SW480 (cell line): ENCODE measurements at regions not wholly inside any gene's neighbourhood (a gene's known extent, or its start where the extent isn't known, plus 50 kb on each side); places are given as distances from the start of the nearest gene placed in this dataset.

Experiments used
- DNase-seq: peaks from one replicate; pipeline ENCODE4 v3.0.0-alpha.2; 2016; ENCODE audit warnings: low spot score

DNA sequence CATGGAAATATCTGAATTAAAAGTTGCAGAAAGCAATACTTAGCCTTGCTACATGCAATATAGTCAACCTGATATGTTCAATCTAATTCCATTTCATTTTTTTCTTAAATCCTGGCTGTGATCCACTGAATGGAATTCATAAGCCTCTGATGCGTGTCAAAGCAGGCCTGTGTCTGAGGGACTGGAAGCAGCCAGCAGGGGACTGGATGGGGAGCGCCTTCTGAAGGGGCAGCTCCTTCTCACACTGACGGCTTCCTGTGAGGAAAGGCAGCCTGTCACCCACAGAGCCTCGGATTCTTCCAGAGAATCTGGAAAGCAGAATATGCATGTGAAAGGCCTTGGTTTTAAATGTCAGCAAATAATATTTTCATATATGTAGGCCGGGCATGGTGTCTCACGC is 73.5 kb downstream of the KCNF1 start:
- DNase-seq, result no peak

DNA sequence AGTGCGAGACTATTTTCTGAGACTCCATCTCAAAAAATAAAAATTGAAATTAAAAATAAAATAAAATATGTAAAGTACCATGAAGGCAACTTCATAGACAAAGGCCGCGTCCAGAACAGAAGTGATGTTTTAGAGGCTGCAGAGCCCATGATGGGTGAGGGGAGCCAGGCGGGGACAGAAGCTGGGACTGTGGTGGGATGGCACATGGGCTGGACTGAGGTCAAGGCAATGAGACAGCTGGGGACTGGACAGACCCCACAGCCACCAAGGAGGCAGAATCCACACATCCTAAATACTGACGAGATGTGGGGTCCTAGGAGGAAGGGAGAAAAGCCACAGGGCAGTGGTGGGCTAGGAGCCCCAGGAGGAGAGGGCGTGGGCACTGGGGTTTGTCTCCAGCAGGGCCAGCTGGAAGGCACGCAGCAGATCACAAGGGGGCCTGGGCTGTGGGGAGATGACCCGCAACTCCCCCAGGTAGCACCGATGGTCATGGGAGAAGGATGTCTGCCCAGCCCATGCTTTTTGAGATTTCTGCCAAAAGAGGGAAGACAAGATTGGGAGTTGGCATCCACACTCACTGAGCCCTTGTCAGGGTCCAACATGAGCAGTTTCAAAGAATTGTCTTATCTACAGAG is 74.3 kb downstream of the KCNF1 start:
- DNase-seq, result no peak

DNA sequence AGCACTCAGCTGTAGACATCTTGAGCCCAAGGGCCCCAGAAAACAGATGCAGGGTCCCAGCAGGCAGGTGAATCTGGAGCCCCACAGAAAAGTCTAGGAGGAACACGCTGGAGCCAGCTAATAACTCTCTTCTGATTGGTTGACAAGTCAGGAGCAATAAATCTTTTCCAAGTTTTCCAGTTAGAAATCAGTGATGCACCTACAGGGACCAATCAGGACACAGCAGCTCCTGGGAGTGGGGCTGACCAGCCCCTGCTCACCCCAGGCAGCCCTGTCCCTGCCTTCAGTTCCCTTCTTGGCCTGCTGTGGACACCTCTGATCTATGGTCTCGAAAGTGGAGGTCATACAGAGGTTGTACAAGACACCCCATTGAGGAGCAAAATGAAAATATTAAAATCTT is 75.7 kb downstream of the KCNF1 start:
- no peak for DNase-seq

DNA sequence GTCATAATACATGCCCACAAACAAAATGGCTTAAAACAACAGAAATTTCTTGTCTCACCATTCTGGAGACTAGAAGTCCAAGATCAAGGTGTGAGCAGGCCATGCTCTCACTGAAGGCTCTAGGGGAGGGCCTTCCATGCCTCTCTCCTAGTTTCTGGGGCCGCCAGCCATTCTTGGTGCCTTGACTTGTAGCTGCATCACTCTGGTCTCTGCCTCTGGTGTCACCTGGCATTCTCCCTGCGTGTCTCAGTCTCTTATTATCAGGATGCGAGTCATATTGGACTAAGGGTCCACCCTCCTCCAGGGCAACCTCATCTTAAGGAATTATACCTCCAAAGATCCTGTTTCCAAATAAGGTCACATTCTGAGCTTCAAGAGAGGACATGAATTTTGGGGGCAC is 76.1 kb downstream of the KCNF1 start:
- no peak for DNase-seq

DNA sequence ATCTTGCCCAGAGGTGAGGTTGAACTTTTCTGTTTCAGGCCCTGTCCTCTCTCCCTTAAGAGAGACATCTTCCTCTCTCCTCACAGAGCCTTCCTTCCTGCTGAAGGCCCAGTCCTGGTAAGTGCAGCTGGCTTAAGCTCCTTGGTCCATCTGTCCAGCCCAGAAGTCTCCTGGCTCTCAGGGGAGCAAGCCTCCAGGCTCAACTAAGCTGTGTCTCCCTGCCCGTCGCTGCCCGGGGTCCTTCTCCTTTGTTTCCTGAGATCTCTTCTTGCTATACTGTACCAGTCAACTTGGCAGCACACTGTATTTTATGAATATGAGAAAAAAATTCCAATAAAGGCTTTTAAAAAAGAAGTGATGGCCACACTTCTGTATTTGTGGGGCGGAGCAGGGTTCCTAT is 77.4 kb downstream of the KCNF1 start:
- DNase-seq, result no peak

DNA sequence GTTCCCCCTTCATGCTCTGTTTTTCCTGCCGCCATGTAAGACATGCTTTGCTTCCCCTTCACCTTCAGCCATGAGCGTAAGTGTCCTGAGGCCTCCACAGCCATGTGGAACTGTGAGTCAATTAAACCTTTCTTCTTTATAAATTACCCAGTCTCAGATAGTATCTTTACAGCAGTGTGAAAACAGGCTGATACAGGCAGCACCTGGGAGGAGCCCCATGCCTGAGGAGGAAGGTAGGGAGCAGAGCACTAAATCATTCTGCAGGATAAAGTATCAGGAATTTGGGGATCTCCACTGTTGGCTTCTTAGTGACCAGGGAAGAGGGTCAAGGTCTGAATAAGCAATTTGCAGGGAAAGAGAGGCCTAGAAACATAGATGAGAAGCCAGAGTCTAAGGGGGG is 78.0 kb downstream of the KCNF1 start:
- no peak for DNase-seq

DNA sequence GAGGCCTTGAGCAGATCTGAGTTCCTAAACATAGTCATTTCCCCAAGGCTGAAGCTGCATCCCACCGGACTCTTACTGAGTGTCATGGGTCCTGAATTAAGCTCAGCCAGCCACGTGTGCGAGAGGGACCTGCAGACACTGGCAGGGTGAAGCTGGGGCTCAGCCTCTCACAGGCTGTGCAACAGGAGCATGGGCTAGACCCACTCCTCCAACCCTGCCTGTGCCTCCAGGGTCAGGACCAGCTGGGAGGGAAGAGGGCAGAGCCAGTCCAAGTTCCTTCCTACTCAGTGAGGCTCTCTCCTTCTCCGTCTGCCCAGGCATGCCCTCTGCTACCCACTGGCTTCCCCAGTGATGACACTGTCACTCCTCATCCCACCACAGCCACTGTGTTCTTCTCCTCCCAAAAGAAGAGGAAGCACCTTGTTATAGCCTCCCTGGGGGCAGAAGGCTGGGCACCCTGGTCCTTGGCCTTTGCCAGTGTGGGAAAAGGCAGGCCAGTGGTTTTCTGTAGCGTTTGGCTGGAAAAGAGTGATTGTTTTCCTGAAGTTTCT is 78.9 kb downstream of the KCNF1 start:
- DNase-seq, result no peak

DNA sequence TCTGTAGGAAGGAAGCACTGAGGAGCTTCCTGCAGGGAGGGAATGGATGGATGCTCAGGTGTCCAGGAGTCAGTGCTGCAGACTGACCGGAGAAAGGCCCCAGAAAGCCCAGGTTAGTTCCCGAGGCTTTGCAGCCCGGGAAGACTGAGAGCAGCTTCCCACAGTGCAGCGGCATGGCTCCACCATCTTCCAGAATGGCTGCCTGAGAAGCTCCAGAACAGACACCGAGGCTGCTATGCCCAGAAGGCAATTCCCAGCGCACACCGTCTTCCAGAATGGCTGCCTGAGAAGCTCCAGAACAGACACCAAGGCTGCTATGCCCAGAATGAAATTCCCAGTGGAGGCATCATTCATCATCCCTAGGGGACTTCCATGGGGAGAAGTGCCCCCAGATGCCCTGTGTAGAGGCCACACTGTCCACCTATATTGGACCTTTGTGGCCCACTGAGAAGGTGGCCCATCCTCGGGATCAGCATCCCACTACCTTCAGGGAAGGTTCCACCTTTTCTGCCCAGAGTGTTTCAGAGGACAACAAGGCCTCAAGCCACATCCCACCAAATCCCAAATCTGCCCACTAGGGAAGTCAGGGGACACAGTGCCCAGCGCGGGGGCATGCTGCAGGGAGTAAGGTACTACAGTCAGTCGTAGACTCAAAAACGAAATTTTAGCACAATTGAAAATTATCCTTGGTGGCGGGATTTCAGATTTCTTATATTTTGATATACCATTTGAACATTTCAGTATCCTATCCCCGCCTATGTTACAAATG is 80.5 kb downstream of the KCNF1 start:
- no peak for DNase-seq

DNA sequence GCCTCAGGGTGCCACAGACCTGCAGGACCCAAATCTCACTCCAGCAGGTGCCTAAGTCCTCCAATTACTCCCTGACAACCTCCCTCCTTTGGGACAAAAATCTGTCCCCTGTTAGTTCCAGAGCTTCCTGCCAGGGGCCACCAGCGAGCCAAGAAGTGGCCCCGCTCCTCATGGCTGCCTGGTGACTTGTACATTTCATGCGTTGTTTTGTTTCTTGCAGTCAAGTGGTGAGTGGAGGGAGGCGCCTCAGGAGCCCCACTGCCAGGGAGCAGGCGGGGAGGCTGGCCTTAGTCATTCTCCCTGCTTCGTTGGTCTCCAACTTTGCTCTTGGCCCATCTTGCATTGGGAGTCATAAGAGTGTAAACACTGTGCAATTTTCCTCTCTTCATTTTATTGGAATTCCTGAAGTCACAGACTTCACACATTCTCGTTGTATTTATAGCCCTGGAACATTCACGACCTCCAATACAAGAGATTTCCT is 81.3 kb downstream of the KCNF1 start:
- DNase-seq, result no peak

DNA sequence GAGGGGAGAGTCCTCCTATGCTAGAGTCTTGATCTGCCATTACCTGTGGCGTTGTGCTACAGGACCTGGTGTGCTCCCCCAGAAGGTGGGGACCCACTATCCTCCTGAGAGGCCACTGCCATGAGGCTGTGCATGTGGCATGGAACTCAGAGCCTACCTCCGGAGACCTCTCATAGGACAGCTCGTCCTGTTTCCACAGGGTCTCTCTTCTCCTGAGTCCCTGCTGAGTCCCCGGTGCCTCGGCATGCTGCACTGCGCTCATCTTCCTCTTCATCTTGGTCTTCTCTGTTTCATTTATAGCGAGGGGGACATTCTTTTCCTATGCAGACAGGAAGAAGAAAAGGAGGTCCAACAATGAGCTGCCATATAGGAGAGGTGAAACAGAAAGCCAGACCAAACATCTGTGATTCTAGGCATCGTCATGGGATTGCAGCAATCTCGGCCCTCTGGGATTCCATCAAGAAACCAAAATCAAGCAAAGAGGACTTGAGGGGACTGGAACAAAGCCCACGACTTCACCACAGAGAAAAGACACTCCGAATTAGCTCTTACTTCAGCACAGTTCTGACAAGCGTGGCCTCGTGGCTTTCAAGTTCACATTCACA is 83.7 kb downstream of the KCNF1 start:
- no peak for DNase-seq

DNA sequence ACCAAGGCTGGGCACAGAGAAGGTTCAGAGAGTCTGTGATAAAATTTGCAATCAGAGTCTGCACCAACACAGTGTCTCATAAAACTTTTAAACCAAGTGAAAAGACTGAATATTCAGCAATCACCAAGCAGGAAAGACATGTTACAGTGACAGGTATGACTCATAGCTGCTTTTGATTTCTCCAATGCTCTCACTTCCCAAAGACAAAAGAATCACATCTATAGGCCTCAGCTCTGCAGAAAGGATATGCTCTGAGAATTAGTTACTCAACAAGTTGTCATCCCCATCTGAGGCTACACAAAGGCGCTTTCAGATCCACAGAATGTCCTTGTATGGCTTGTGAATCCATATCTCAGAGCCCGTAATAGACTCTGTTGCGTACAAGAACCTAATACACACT is 92.5 kb downstream of the KCNF1 start:
- DNase-seq, result peak; percentile 58

DNA sequence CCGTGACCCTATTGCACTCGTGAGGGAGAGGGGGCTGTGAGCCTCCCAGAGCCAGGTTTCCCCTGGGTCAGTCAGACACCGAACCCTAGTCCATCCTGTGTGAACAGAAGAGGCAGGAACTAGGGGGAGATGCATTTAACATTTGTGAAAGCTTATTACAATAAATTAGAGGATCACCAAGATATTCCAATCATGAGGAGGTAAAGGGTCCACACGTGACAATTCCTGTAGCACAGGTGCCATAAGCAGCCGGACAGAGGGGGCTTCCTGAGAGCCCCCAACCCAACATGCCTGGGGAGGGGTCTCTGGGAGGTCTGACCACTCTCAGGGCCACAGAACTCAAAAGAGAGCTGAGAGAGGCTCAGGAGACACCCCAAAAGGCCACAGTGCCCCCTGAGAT is 93.3 kb downstream of the KCNF1 start:
- no peak for DNase-seq

DNA sequence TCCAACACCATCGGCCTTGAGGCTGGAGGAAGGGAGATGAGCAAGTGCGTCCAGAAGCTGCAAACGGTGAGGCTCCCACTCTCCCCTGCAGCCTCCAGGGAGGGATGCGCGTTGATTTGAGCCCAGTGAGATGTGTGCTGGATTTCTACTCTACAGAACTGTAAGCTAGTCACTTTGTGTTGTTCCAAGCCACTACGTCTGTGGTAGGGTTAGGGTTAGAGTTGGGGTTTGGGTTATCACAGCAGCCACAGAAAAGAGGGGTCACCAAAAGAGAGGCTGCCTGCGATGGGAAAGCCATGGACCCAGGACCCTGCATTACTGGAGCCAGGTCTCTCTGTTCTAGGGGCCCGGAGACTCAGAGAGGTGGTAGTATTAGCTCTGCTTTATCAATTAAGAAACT is 94.5 kb downstream of the KCNF1 start:
- DNase-seq, result no peak

DNA sequence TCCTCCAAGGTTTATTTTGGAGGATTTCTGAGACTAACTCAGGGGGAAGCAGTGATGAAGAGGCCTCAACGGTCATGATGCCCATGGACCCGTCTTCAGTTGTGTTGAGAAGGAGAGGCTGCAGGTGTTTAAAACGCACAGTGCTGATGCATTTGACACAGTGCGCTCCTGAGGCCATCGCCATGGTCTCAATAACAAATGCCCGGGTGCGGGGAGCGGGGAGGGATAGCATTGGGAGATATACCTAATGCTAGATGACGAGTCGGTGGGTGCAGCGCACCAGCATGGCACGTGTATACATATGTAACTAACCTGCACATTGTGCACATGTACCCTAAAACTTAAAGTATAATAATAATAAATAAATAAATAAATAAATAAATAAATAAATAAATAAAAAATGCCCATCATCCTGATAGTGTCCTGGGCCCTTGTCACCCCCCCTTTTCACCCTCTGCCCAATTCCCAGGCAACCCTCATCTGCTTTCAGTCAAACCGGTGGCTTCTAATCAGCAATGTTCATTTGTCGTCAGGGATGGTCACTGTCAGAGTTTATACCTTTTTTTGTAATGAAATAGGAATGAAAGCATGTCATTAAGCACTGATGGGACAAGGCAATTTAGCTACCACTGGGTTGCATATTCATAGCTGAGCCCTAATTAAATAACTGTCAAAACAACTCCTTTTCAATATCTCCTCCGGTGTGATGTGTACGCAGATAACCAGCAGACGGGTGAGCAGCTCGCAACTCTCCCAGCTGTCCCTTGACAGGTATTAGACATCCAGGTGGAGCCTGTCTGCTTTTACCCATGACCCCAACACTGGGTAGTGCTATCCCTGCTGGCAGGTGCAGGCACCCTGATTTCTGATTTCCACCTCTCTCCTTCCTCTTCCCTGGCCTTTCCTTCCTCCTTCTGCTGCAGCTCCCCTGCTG is 95.9 kb downstream of the KCNF1 start:
- no peak for DNase-seq

DNA sequence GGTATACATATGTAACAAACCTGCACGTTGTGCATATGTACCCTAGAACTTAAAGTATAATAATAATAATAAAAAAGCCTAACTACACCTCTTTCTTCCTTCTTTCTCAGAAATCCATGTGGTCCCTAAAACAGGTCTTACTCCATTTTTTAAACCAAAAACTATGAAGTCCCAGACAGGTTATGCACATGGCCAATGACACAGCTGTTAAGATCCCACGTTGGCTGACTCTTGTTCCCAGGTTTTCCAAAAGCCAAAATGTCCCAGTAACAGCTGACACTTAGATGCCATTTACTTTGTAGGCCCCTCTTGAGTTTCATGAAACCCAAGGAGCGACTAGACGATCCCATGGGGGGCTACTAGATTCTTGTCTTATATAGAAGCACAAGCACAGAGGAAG is 97.0 kb downstream of the KCNF1 start:
- no peak for DNase-seq

DNA sequence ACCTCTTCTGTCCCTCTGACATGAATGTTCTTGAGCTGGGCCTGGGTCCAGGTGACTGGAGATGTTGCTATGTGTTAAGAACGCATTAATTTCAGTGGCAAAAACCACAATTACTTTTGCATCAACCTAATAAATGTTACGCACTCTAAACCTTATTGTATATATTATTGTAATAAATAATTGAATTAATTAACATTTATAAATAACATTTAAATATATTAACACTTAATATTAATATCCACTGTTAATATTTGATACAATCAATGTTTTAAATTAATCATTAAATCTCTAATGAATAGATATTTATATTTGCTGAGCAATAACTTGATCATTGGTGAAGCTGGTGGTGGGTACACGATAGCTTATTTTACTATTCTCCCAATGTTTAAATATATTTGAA is 97.4 kb downstream of the KCNF1 start:
- DNase-seq, result no peak

DNA sequence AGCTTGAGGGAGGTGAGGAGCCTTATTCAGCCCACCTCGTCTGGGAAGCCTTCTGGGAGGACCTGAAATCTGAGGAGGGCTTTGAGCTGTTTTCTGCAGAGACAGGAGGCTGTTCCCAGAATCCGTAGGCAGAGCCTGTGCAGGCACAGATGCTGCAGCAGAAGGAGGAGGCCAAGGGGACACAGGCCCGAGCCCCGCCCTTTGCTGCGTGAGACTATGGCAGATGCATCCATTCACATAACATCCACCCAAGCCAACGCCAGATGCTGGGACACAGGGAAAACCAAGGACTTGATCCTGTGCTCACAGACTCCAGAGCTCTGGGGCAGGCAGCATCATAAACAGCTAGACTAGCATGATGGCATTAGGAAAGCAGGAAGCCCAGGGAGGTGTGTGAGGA is 98.2 kb downstream of the KCNF1 start:
- no peak for DNase-seq

DNA sequence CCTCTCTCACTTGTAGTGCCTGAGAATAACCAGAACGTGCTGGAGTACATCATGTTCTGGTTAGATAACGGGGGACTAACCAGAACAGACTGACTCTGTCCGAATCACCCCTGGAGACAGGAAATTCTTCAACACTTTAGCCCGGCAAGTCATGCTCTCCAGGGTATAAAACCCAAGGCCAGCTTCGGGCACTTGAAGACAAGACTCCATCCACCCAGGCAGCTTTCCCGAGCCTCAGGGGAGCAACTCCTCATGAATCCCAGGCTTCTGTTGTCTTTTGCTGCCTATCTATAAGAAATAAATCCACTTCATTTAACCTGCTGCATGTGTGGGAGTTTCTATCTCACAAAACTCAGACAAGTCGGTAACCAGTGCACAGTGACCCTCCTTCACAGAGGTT is 99.6 kb downstream of the KCNF1 start:
- no peak for DNase-seq

DNA sequence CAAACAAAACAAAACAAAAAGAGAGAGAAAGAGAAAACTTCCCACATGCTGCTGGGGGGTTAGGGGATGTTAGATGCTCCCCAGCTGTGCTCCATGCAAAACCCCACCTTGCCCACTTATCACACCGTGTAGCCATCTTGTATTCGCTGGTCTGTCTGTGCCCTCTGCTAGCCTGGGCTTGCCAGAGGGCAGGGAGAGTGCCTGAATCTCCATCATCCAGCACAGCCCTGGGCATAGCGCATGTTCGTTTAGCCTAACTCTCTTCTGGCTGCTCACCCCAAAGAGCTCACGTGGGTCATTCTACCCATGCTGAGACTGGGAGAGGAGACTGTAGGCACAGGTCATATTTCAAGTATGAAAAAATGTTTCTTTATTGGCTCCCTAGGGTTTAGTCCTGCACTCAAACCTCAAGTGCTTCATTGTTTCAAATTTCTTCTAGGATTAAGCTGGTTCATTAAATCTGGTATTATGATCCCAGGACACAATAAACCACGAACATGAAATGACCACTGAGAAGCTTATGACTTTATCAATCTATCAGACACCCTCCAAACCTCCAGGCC is 100.5 kb downstream of the KCNF1 start:
- DNase-seq, result no peak

DNA sequence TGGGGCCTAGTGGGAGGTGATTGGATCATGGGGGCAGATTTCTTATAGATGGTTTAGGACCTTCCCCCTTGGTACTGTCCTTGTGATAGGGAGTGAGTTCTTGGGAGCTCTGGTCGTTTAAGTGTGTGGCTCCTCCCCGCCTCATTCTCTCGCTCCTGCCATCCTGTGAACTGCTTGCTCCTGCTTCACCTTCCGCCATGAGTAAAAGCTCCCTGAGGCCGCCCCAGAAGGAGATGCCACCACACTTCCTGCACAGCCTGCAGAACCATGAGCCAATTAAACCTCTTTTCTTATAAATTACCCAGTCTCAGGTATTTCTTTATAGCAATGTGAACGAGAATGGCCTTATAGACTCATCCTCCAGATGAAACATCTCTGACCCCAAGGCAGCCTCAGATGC is 101.5 kb downstream of the KCNF1 start:
- no peak for DNase-seq

DNA sequence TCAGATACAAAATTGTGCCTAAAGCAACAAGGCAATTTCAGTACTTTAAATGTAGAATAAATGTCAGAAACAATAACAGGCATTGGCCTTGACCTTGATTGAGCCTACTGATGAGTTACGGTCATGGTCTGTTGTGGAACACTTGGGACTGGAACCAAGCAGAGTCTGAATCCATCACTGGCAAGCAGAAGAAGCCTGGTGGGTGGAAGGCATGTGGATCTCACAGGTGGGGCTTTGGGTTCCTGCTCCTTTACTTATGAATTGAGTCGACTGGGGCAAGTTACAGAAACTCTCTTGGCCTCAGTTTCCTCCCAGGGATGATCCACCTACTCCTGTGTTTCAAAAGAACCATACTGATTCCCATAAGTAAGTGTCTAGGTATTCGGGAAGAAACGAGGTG is 102.3 kb downstream of the KCNF1 start:
- no peak for DNase-seq
